ENCODE measurements at regions not wholly inside any gene's neighbourhood (a gene's known extent, or its start where the extent isn't known, plus 50 kb on each side); places are given as distances from the start of the nearest gene placed in this dataset.

- no peak overlapping the region for H3K4me3 ChIP-seq
- peaks cover 0 to 6% (median 0%) of the 10 kb centered on the region in 11 donors for H3K9me3 ChIP-seq
- H3K27me3 ChIP-seq: peaks cover 0 to 17% (median 7%) of the 10 kb centered on the region in 7 donors
- no peak for ATAC-seq
- no peaks in the 10 kb centered on the region for H3K36me3 ChIP-seq
- TF ChIP-seq CTCF (IDR thresholded peaks at IDR 0.05): no peak
- intact Hi-C loops (cut with DNase I): no loop called here
- no peaks in the 10 kb centered on the region for H3K4me1 ChIP-seq
- 55 to 61% methylated on average over 6 of the region's 6 CpGs for WGBS, 2 donors
- H3K27ac ChIP-seq: no peak overlapping the region
- DNase-seq: no peak
Observed at GRCh38 chr7:26511866-26512265, 220.2 kb downstream of the SNX10 start.

GRCh38 chr7:26512737-26513136 is 221.1 kb downstream of the SNX10 start:
- 92% methylated on average over 3 of the region's 3 CpGs for WGBS, 2 donors
- DNase-seq (no peak), ATAC-seq (no peak)
- TF ChIP-seq CTCF (IDR thresholded peaks at IDR 0.05): no peak
- Histone ChIP-seq H3K27me3 (peaks cover 0 to 21% (median 7%) of the 10 kb centered on the region in 7 donors), H3K36me3 (no peaks in the 10 kb centered on the region), H3K4me1 (no peaks in the 10 kb centered on the region), H3K9me3 (peaks cover 0 to 6% (median 0%) of the 10 kb centered on the region in 11 donors), H3K27ac (no peak overlapping the region), H3K4me3 (no peak overlapping the region)
- intact Hi-C loops (cut with DNase I): no loop called here

GRCh38 chr7:26513948-26514347 is 222.3 kb downstream of the SNX10 start:
- no peak for TF ChIP-seq CTCF (IDR thresholded peaks at IDR 0.05)
- Histone ChIP-seq H3K36me3 (no peaks in the 10 kb centered on the region), H3K9me3 (peaks cover 0 to 6% (median 0%) of the 10 kb centered on the region in 11 donors), H3K4me3 (no peak overlapping the region), H3K4me1 (no peaks in the 10 kb centered on the region), H3K27ac (no peak overlapping the region), H3K27me3 (peaks cover 0 to 22% (median 9%) of the 10 kb centered on the region in 7 donors)
- DNase-seq (no peak), ATAC-seq (no peak)
- 59 to 78% methylated on average over 2 of the region's 2 CpGs for WGBS, 2 donors
- intact Hi-C loops (cut with DNase I): no loop called here

- Histone ChIP-seq H3K4me3 (no peak overlapping the region), H3K9me3 (peaks cover 0 to 6% (median 0%) of the 10 kb centered on the region in 11 donors), H3K27me3 (peaks cover 0 to 22% (median 9%) of the 10 kb centered on the region in 7 donors), H3K27ac (no peak overlapping the region), H3K4me1 (no peaks in the 10 kb centered on the region), H3K36me3 (no peaks in the 10 kb centered on the region)
- no peak for TF ChIP-seq CTCF (IDR thresholded peaks at IDR 0.05)
- ATAC-seq (no peak), DNase-seq (no peak)
- intact Hi-C loops (cut with DNase I): no loop called here
- WGBS, 2 donors: 73 to 75% methylated on average over 5 of the region's 5 CpGs
Observed at GRCh38 chr7:26514633-26515032, 223.0 kb downstream of the SNX10 start.

All from heart right ventricle (tissue), 16 donors.